T-cell (primary cell): ENCODE measurements at regions not wholly inside any gene's neighbourhood (a gene's known extent, or its start where the extent isn't known, plus 50 kb on each side); places are given as distances from the start of the nearest gene placed in this dataset.

Source experiments
- ATAC-seq, 4 experiments: fragments of 200-7000 bp in 3 of 4; fragments of 150-1000 bp in 1 of 4; cut with Tn5 transposase; replicated peaks in 1 of 4; 1 replicate in 3 of 4; 2 replicates in 1 of 4; pipeline ENCODE4 v1.10.0; 2021; ENCODE audit warnings: moderate library complexity in 3 of 4, mild to moderate bottlenecking in 2 of 4, moderate number of reproducible peaks in 1 of 4
- CTCF ChIA-PET, 2 donors: fragments of 300-600 bp; sonication (Branson Sonifier 250); formaldehyde crosslinking; loops; one replicate each; lab custom pipeline; 2022; ENCODE audit warnings: antibody characterized with exemption in 2 of 2; lab: Charles Lee
- POLR2A ChIA-PET, 2 donors: fragments of 300-600 bp; sonication (Branson Sonifier 250); formaldehyde crosslinking; loops; one replicate each; lab custom pipeline; 2022; ENCODE audit warnings: antibody characterized with exemption in 2 of 2; lab: Charles Lee
- DNase-seq, 35 experiments: peaks; one replicate each; pipeline versions ENCODE4 v3.0.0 to v3.0.0-alpha.2; 2013 to 2023
- H3K27ac ChIP-seq: one replicate; pipeline ENCODE4 v1.5.1; 2013; ENCODE audit warnings: low read length
- H3K27me3 ChIP-seq, 2 experiments: replicated peaks in 1 of 2; 1 replicate in 1 of 2; 2 replicates in 1 of 2; pipeline versions ENCODE4 v1.6.1 to v1.7.0; 2013; ENCODE audit warnings: low read length in 1 of 2, mixed read lengths in 1 of 2; ENCODE audit not compliant: control insufficient read depth in 2 of 2, insufficient read depth in 2 of 2; ENCODE audit errors: extremely low read depth in 1 of 2
- H3K36me3 ChIP-seq, 2 donors: 1 replicate in 1 of 2; 2 replicates in 1 of 2; pipeline versions ENCODE4 v1.6.1 to v1.7.0; 2013; ENCODE audit warnings: low read length in 1 of 2; ENCODE audit not compliant: control insufficient read depth in 2 of 2, insufficient read depth in 1 of 2; ENCODE audit errors: extremely low read depth in 1 of 2
- H3K4me1 ChIP-seq, 2 experiments: 1 replicate in 1 of 2; 2 replicates in 1 of 2; pipeline versions ENCODE4 v1.6.1 to v1.7.0; 2013; ENCODE audit warnings: low read length in 2 of 2, mixed read lengths in 1 of 2; ENCODE audit not compliant: insufficient read depth in 2 of 2, control insufficient read depth in 1 of 2; ENCODE audit errors: extremely low read depth in 1 of 2
- H3K4me3 ChIP-seq, 2 donors: 1 replicate in 1 of 2; 2 replicates in 1 of 2; pipeline versions ENCODE4 v1.5.1 to v1.7.0; 2013; ENCODE audit warnings: mild to moderate bottlenecking in 2 of 2, low read length in 1 of 2, moderate library complexity in 1 of 2; ENCODE audit not compliant: control insufficient read depth in 1 of 2; ENCODE audit errors: extremely low read depth in 1 of 2
- H3K9me3 ChIP-seq: 2 replicates; pipeline ENCODE4 v1.7.0; 2013
- H3K27ac Mint-ChIP-seq, 2 donors: one replicate each; pipeline ENCODE4 v1.8.0; 2020 to 2021; ENCODE audit warnings: mild to moderate bottlenecking in 2 of 2, mixed read lengths in 2 of 2
- H3K27me3 Mint-ChIP-seq, 2 donors: one replicate each; pipeline ENCODE4 v1.8.0; 2021 to 2022; ENCODE audit warnings: mixed read lengths in 2 of 2
- H3K36me3 Mint-ChIP-seq: one replicate; pipeline ENCODE4 v1.8.0; 2021; ENCODE audit warnings: mixed read lengths
- H3K4me1 Mint-ChIP-seq, 3 donors: one replicate each; pipeline ENCODE4 v1.8.0; 2020 to 2022; ENCODE audit warnings: mixed read lengths in 3 of 3, mild to moderate bottlenecking in 1 of 3
- H3K4me3 Mint-ChIP-seq, 3 donors: one replicate each; pipeline ENCODE4 v1.8.0; 2020 to 2022; ENCODE audit warnings: mild to moderate bottlenecking in 3 of 3, mixed read lengths in 3 of 3, moderate library complexity in 3 of 3
- H3K9me3 Mint-ChIP-seq, 3 donors: one replicate each; pipeline ENCODE4 v1.8.0; 2020 to 2022; ENCODE audit warnings: mixed read lengths in 3 of 3
- WGBS: methylation state at CpG from one replicate; pipeline ENCODE4 v1.1.5; 2013; ENCODE audit warnings: missing lambda C conversion rate; ENCODE audit not compliant: insufficient coverage; 5-methylcytosine and 5-hydroxymethylcytosine counted together

- ATAC-seq (no peak), DNase-seq (no peak)
- WGBS, result 42% methylated on average over 2 of the region's 5 CpGs
- no peak overlapping the region for H3K4me3 ChIP-seq
- peaks cover 0 to 11% of the 10 kb centered on the region in 2 experiments for H3K27me3 ChIP-seq
- H3K9me3 ChIP-seq, result no peaks in the 10 kb centered on the region
- POLR2A ChIA-PET, result no interaction called here
- Mint-ChIP-seq H3K27ac (no peak overlapping the region), H3K27me3 (peaks cover 0 to 3% of the 10 kb centered on the region in 2 donors), H3K9me3 (no peaks in the 10 kb centered on the region), H3K4me1 (peaks cover 0 to 1% (median 0%) of the 10 kb centered on the region in 3 donors), H3K36me3 (no peaks in the 10 kb centered on the region), H3K4me3 (no peak overlapping the region)
- CTCF ChIA-PET, result no interaction called here
- H3K27ac ChIP-seq, result no peak overlapping the region
- H3K36me3 ChIP-seq, result no peaks in the 10 kb centered on the region
- H3K4me1 ChIP-seq, result no peaks in the 10 kb centered on the region
Observed at GRCh38 chr14:94717808-94718207, 52.1 kb downstream of the GSC start.

GRCh38 chr14:94716976-94717375, 52.9 kb downstream of the GSC start:
- H3K36me3 Mint-ChIP-seq, result no peaks in the 10 kb centered on the region
- POLR2A ChIA-PET, result no interaction called here

GRCh38 chr14:94713115-94713514, 56.8 kb downstream of the GSC start:
- 74% methylated on average over 13 of the region's 13 CpGs for WGBS
- ChIA-PET CTCF (no interaction called here), POLR2A (no interaction called here)
- Mint-ChIP-seq H3K4me1 (no peaks in the 10 kb centered on the region), H3K27me3 (peaks cover 8 to 10% of the 10 kb centered on the region in 2 donors), H3K9me3 (no peaks in the 10 kb centered on the region), H3K36me3 (no peaks in the 10 kb centered on the region), H3K27ac (no peak overlapping the region), H3K4me3 (no peak overlapping the region)
- ATAC-seq (no peak), DNase-seq (no peak)
- no peaks in the 10 kb centered on the region for H3K36me3 ChIP-seq
- H3K27me3 ChIP-seq, result peaks cover 0 to 24% of the 10 kb centered on the region in 2 experiments
- no peaks in the 10 kb centered on the region for H3K4me1 ChIP-seq
- no peaks in the 10 kb centered on the region for H3K9me3 ChIP-seq
- H3K27ac ChIP-seq, result no peak overlapping the region
- H3K4me3 ChIP-seq, result no peak overlapping the region

More at GRCh38 chr14:94716976-94717375, 52.9 kb downstream of the GSC start:
- H3K27me3 Mint-ChIP-seq, result no peaks in the 10 kb centered on the region
- Histone ChIP-seq H3K4me3 (no peak overlapping the region), H3K9me3 (no peaks in the 10 kb centered on the region), H3K4me1 (no peaks in the 10 kb centered on the region), H3K27me3 (peaks cover 0 to 14% of the 10 kb centered on the region in 2 experiments), H3K27ac (no peak overlapping the region), H3K36me3 (no peaks in the 10 kb centered on the region)
- no peak overlapping the region for H3K4me3 Mint-ChIP-seq
- H3K4me1 Mint-ChIP-seq, result no peaks in the 10 kb centered on the region
- H3K27ac Mint-ChIP-seq, result no peak overlapping the region
- 90% methylated on average over 1 of the region's 2 CpGs for whole genome bisulfite sequencing
- H3K9me3 Mint-ChIP-seq, result no peaks in the 10 kb centered on the region
- DNase-seq (no peak), ATAC-seq (no peak)
- CTCF ChIA-PET, result no interaction called here

GRCh38 chr14:94710731-94711130, 59.2 kb downstream of the GSC start:
- H3K4me3 Mint-ChIP-seq, result no peak overlapping the region
- H3K27me3 Mint-ChIP-seq, result peaks cover 25 to 28% of the 10 kb centered on the region in 2 donors
- H3K36me3 Mint-ChIP-seq, result no peaks in the 10 kb centered on the region
- no peaks in the 10 kb centered on the region for H3K9me3 Mint-ChIP-seq
- no peak overlapping the region for H3K27ac Mint-ChIP-seq
- WGBS, result 73% methylated on average over 7 of the region's 10 CpGs
- ChIA-PET CTCF (no interaction called here), POLR2A (no interaction called here)
- no peak for DNase-seq
- H3K4me1 Mint-ChIP-seq, result no peaks in the 10 kb centered on the region
- no peak for ATAC-seq
- Histone ChIP-seq H3K27me3 (peaks cover 0 to 36% of the 10 kb centered on the region in 2 experiments), H3K27ac (no peak overlapping the region), H3K36me3 (no peaks in the 10 kb centered on the region), H3K9me3 (no peaks in the 10 kb centered on the region), H3K4me3 (no peak overlapping the region), H3K4me1 (no peaks in the 10 kb centered on the region)

GRCh38 chr14:94707494-94707893, 62.4 kb downstream of the GSC start:
- Mint-ChIP-seq H3K27ac (no peak overlapping the region), H3K4me1 (no peaks in the 10 kb centered on the region), H3K27me3 (peaks cover 25 to 28% of the 10 kb centered on the region in 2 donors), H3K4me3 (no peak overlapping the region), H3K9me3 (no peaks in the 10 kb centered on the region), H3K36me3 (no peaks in the 10 kb centered on the region)
- Histone ChIP-seq H3K27ac (no peak overlapping the region), H3K36me3 (no peaks in the 10 kb centered on the region), H3K4me3 (no peak overlapping the region), H3K4me1 (no peaks in the 10 kb centered on the region), H3K9me3 (no peaks in the 10 kb centered on the region), H3K27me3 (peaks cover 0 to 32% of the 10 kb centered on the region in 2 experiments)
- ChIA-PET POLR2A (no interaction called here), CTCF (no interaction called here)
- DNase-seq (no peak), ATAC-seq (no peak)
- WGBS, result 53% methylated on average over 3 of the region's 4 CpGs

- Histone ChIP-seq H3K4me1 (no peaks in the 10 kb centered on the region), H3K27ac (no peak overlapping the region), H3K4me3 (no peak overlapping the region), H3K36me3 (no peaks in the 10 kb centered on the region), H3K9me3 (no peaks in the 10 kb centered on the region), H3K27me3 (peaks cover 0 to 25% of the 10 kb centered on the region in 2 experiments)
- ChIA-PET POLR2A (no interaction called here), CTCF (no interaction called here)
- DNase-seq (no peak), ATAC-seq (no peak)
- 61% methylated on average over 6 of the region's 6 CpGs for WGBS
- Mint-ChIP-seq H3K27me3 (peaks cover 25 to 26% of the 10 kb centered on the region in 2 donors), H3K4me3 (no peak overlapping the region), H3K27ac (no peak overlapping the region), H3K9me3 (no peaks in the 10 kb centered on the region), H3K36me3 (no peaks in the 10 kb centered on the region), H3K4me1 (no peaks in the 10 kb centered on the region)
Observed at GRCh38 chr14:94706133-94706532, 63.8 kb downstream of the GSC start.

- 67% methylated on average over 1 of the region's 2 CpGs for WGBS
- POLR2A ChIA-PET, result no interaction called here
Observed at GRCh38 chr14:94702629-94703028, 67.3 kb downstream of the GSC start.

More at GRCh38 chr14:94702629-94703028, 67.3 kb downstream of the GSC start:
- Histone ChIP-seq H3K27ac (no peak overlapping the region), H3K36me3 (no peaks in the 10 kb centered on the region), H3K9me3 (no peaks in the 10 kb centered on the region), H3K27me3 (peaks cover 0 to 36% of the 10 kb centered on the region in 2 experiments), H3K4me1 (no peaks in the 10 kb centered on the region), H3K4me3 (no peak overlapping the region)
- Mint-ChIP-seq H3K4me1 (no peaks in the 10 kb centered on the region), H3K4me3 (no peak overlapping the region), H3K9me3 (no peaks in the 10 kb centered on the region), H3K27me3 (peaks cover 16 to 36% of the 10 kb centered on the region in 2 donors), H3K27ac (no peak overlapping the region), H3K36me3 (no peaks in the 10 kb centered on the region)
- no peak for ATAC-seq
- CTCF ChIA-PET, result no interaction called here
- DNase-seq, result no peak
